ENCODE measurements at regions not wholly inside any gene's neighbourhood (a gene's known extent, or its start where the extent isn't known, plus 50 kb on each side); places are given as distances from the start of the nearest gene placed in this dataset.

DNA sequence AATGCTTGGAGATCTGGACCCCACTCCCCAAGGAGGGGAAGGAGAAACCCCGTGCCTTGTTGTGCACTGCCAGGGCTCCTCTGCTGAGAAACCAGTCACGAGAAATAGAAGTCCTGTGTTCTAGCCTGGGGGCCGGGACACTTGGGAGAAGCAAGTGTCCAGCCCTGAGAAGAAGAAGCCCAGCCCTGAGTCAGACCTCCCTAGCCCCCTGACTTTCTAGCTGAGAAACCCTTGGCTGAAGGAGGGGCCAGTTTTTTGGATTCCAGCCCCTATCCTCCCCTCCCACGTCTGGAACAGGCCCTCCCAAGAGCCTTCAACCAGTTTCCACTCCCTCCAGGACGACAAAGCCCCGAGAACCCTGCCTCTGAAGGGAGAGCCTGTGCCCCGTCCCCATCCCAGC is 100.5 kb downstream of the NAV1 start:
- TF ChIP-seq, protein P1, sequence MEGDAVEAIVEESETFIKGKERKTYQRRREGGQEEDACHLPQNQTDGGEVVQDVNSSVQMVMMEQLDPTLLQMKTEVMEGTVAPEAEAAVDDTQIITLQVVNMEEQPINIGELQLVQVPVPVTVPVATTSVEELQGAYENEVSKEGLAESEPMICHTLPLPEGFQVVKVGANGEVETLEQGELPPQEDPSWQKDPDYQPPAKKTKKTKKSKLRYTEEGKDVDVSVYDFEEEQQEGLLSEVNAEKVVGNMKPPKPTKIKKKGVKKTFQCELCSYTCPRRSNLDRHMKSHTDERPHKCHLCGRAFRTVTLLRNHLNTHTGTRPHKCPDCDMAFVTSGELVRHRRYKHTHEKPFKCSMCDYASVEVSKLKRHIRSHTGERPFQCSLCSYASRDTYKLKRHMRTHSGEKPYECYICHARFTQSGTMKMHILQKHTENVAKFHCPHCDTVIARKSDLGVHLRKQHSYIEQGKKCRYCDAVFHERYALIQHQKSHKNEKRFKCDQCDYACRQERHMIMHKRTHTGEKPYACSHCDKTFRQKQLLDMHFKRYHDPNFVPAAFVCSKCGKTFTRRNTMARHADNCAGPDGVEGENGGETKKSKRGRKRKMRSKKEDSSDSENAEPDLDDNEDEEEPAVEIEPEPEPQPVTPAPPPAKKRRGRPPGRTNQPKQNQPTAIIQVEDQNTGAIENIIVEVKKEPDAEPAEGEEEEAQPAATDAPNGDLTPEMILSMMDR (IDR thresholded peaks at IDR 0.05): no peak
- no peak for TF ChIP-seq POLR2A (IDR thresholded peaks at IDR 0.05)
